Nucleus accumbens (tissue), 56 donors: ENCODE measurements at regions not wholly inside any gene's neighbourhood (a gene's known extent, or its start where the extent isn't known, plus 50 kb on each side); places are given as distances from the start of the nearest gene placed in this dataset.
"Not testable (repeated sequence)": the region's sequence is repeated elsewhere in the genome, so short reads cannot be mapped to it uniquely, and the experiment has no call there.

Source experiments
- DNase-seq, 56 donors: peaks; one replicate each; lab custom pipeline; 2025; lab: John Stamatoyannopoulos, UW

- DNase-seq: not testable (repeated sequence)
Measured at GRCh38 chr1:148324465-148324864, 158.6 kb downstream of the PPIAL4G start.

DNA sequence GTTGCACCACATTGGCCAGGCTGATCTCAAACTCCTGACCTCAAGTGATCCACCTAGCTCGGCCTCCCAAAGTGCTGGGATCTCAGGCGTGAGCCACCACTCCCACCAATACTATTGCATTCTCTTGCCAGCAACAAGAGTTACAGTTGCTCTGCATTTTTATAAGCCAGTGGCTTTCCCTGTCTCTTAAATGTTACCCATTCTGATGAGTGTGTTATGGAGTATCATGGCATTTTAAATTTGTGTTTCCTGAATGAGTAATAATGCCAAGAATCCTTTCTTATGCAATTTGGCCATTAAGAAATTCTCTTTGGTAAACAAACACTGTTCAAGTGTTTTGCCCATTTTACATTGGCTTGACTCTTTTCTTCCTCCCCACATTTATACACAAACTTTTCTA, 163.0 kb downstream of the PPIAL4G start:
- DNase-seq: not testable (repeated sequence)

GRCh38 chr1:148318904-148319242, 164.2 kb downstream of the PPIAL4G start:
- DNase-seq: no peak

DNA sequence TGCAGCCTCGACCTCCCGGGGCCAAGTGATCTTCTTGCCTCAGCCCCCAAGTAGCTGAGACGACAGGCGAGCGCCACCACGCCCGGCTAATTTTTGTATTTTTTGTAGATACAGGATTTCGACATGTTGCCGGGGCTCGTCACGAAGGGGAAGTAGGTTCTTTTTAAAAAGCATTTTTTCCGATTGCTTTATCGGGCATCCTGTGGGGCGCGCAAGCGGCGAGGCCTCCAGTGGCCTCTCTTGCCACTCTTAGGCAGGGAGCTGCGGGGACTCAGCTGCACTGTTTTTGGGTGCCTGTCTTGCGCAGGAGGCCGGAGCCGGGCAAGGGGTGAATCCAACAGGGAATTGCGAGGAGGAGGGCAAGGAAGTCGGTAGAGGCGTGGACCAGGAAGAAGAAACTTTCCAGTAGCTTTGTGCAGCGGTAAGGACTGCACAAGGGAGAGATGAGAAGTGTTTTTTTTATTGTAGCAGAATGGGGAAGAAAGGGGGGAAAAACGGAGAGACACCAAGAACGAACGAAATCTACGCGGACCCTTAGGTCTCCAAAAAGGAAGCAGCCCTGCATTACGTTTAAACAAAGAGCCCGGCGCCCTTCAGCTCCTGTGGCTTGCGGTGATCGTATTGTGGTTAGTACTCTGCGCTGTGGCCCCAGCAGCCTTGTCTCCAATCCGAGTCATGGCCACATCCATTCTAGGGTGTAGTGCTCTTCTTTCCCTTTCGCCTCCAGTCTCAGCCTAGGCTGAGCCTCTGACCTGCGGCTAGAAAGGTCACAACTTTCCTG, 164.8 kb downstream of the PPIAL4G start:
- no peak for DNase-seq

DNA sequence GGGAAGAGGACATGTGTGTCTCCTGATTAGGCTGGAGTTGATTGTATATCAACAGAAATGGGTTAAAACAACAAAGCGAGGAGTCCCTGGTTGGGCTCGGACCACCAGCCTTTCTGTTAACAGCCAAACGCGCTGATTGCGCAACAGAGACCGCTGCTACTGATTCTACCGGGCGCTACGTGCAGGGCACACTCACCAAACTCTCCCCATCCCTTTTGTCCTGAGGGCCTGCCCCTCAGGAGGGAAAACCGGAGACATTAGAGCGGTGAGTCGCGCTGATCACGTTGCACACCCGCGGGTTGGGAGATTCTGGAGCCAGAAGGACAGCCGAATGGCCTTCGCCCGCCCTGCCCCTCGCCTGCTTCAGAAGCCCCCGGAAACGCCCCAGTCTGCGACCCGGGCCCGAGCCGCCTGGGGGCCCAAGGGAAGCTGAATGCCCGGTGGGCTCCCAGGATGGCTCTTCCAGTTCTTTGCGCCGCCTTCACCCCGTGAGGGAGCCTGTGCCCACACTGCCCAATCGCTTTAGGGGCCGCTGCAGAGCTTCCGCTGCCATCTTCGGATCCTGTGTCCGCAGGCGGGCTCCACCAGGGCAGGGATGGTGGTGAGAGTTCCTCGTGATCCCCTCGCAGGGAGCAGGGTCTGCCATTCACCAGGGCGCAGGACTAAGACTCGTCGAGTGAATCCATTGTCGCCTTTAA, 165.4 kb upstream of the NBPF11 start:
- no peak for DNase-seq

- no peak for DNase-seq
Measured at GRCh38 chr1:148315071-148315811, 163.2 kb upstream of the NBPF11 start.

GRCh38 chr1:148310807-148311206, 158.7 kb upstream of the NBPF11 start:
- no peak for DNase-seq

DNA sequence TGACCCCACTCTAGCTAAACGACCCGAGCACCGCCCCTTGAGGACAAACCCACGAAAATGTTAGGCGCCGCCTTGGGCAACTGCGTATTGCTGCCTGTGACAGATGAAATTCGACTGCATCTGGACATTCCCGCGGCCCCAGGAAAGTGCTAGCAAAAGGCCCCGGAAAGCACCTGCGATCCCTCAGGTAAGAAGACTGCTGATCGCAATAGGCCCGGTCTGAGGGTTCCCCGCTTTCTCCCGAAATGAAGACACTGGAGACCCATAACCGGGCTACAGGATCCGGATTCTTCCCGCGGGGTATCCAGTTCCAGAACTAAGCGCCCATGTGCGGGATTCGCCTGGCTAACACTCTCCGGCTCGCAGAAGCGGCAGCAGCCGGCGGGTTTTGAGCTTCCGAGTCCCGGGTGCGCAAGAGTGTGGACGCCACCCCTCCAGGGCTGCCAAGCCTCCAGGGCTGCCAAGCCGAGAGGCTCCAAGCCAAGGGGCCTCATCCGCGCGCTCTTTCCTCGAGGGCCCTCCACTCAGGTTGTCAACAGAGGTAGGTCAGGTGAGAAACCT, 157.9 kb upstream of the NBPF11 start:
- no peak for DNase-seq

- no peak for DNase-seq
Measured at GRCh38 chr1:148308832-148309458, 156.9 kb upstream of the NBPF11 start.

- DNase-seq: peak in 7 of 56 donors; percentile 1 to 20 (median 5)
Measured at GRCh38 chr1:148307583-148308185, 155.6 kb upstream of the NBPF11 start.

- DNase-seq: not testable (repeated sequence)
Measured at GRCh38 chr1:148304935-148305334, 152.9 kb upstream of the NBPF11 start.

GRCh38 chr1:148302586-148303364, 150.7 kb upstream of the NBPF11 start:
- DNase-seq: not testable (repeated sequence)

DNA sequence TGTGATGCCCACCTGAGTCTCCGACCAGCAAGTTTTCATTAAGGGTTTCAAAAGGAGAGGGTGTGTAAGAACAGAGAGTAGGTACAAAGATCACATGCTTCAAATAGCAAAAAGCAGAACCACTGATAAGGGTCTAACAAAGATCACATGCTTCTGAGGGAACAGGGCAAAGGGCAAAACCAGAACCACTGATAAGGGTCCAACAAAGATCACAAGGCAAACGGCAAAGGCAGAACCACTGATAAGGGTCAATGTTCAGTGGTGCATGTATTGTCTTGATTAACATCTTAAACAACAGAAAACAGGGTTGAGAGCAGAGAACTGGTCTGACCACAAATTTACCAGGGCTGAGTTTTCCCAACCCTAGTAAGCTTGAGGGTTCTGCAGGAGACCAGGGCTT, 145.8 kb upstream of the NBPF11 start:
- not testable (repeated sequence) for DNase-seq

GRCh38 chr1:148296511-148296910, 144.4 kb upstream of the NBPF11 start:
- DNase-seq: no peak

DNA sequence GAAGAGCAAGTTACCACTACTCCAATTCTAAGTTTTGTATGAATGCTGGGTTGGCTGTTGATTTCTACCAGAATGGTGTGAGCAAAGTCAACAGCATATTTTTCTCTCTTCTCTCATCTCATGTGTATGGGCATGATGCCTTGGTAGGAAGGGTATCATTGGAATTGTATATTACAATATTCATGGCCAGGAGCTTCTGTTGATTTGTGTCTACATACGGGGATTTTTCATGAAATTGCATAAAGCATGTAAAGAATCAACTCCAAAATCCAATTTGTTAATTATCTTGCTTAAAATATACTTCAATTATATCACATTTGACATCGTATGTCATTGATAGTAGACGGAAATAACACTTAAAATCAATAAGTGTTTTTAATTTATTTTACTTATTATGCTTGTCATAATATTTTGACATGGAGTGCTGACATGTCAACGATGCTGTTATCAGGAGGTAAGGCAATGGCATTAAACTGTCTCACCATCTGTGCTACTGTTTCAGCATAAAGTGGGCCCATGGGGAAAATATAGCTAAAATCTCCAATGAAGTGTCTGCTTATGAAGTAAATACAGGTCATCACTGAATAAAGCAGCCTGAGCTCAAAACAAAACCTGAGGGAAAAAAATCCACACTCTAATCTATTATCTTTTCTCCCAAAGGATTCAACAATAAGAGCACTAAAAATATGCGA, 142.2 kb upstream of the NBPF11 start:
- no peak for DNase-seq

DNA sequence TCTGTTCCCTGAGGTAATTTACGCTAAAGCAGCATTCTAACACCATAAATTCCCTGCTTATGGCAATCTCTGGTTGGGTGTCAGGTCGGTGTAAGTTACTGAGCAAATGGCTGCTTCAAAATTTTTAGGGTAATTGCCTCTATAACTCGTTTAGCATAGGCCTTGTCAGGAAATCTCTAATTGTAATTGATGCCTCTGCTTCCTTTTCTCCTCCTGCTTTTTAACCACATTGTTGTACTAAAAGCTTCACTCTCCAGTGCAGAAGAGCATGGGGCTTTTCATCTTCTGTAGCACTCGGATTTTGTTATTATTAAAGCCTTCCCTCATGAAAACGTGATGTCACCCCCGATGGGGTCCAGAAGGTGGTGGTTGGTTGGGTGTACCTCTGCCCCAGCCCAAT, 141.6 kb upstream of the NBPF11 start:
- DNase-seq: no peak

- no peak for DNase-seq
Measured at GRCh38 chr1:148292915-148293314, 140.8 kb upstream of the NBPF11 start.

DNA sequence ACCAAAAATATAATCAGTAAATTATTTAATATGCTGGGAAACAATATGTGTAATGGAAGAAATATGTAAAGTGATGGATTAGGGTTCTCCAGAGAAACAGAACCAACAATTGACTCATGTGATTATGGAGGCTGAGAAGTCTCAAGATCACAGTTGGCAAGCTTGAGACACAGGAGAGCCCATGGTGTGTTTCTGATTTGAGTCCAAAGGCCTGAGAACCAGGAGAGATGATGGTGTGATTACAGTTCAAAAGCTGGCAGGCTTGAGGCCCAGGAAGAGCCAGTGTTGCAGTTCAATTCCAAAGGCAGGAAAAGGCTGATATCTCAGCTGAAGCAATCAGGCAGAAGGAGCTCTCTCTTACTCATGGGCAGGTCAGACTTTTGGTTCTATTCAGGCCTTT, 138.8 kb upstream of the NBPF11 start:
- DNase-seq: no peak

DNA sequence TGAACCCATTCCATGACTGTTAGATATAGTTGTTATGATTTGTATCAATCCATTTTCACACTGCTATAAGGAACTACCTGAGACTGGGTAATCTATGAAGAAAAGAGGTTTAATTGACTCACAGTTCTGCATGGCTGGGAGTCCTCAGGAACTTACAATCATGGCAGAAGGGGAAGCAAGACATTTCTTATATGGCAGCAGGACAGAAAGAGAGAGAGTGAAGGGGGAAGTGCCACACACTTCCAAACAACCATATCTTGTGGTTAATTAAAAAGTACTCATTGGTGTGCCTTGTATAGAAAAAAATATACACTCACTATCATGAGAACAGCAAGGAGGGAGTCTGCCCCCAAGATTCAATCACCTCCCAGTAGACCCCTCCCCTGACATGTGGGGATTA, 137.6 kb upstream of the NBPF11 start:
- DNase-seq: no peak
